ENCODE measurements at regions not wholly inside any gene's neighbourhood (a gene's known extent, or its start where the extent isn't known, plus 50 kb on each side); places are given as distances from the start of the nearest gene placed in this dataset.

DNA sequence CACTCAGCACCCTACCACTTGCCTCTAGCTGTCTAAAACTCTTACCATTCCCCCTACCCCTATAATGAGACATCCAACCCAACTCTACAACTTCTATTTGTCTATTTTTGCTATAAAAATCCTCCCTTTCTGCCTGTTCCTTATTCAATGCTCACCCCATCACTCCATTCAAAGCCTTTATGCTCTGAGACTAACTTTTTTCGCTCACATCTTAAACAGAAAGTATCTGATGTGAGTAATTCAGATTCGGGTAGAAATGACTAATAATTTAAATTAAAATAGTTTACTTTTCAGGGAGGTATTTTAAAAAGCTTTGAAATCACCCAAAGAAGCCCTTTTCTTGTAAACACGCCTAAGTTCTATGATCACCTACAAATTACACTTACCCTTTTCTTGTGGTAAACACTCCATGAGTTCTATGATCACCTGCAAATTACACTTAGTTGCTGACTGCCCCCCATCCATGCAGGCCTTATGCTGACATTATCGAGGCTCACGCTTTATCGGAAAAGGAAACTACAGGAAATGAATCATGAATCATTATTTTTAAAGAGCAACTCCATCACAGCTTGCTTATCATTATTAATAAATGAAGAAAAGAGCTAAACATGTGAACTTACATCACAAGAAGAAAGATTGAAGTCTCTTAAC, 168.7 kb upstream of the PPP1R2C start:
- DNase-seq = no peak

DNA sequence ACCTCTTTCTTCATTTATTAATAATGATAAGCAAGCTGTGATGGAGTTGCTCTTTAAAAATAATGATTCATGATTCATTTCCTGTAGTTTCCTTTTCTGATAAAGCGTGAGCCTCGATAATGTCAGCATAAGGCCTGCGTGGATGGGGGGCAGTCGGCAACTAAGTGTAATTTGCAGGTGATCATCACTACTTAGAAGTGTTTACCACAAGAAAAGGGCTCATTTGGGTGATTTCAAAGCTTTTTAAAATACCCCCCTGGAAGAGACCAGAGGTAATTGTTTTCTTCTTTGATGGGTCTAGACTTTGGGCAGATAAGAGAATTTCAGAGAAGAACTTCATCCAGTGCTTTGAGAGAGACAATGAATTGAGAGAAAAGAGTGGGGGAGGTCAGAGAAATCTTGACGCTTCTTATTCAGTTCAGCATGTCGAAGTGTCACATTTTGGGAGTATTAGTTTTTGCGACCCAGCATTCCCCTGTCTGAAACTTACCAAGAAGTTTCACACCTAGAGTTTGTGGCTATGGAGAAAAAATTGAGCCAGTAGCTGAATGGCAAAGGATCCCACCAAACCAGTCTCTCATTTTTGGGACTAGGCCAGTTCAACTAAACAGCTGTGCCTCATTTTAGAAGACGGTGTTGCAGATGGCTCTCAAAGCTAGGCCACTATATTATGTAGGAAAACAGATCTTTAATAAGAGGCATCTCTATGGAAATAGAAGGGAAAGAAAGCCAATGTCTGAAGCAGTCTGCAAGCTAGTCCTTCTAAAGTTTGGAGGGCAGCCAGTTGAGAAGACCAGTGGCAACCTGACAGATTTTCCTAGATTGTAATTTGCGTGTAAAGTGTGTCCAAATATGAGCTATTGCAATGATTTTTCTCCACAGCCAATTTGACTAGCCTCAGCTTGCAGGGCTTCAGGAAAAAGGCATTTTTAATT, 171.0 kb upstream of the PPP1R2C start:
- peak; percentile 32 for DNase-seq

DNA sequence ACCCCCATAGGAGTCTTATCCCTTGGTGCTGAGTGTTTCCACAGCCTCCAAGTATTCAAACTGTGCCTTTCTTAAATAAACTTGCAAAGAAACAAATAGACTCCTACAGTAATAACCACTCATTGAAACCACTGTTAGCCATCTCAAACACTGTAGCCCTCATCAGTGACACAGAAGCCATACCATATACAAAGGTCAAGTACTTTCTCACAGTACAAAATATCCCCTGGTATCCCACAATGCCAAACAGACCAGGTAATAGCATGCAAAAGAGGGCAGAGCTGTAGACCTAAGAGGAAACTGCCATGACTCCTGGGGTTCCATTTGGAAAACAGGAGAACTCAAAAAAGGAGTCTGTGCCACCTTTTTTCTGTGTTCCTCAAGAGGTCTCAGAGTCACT, 173.8 kb upstream of the PPP1R2C start:
- DNase-seq = no peak

DNA sequence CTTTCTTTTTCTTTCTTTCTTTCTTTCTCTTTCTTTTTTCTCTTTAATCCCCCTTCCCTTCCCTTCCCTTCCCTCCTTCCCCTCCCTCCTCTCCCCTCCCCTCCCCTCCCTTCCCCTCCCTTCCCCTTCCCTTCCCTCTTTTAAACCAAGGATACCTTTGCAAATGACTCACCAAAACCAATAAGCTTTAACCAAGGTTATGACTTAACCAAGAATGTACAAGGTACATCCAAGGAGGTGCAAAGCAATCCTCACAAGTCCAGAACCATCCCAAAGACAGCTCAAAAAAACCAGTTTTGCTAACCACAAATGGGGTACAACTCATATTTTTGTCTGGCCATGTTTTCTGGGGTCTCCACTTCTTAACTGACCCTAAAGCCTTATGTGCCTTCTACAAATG, 174.7 kb upstream of the PPP1R2C start:
- DNase-seq = no peak

DNA sequence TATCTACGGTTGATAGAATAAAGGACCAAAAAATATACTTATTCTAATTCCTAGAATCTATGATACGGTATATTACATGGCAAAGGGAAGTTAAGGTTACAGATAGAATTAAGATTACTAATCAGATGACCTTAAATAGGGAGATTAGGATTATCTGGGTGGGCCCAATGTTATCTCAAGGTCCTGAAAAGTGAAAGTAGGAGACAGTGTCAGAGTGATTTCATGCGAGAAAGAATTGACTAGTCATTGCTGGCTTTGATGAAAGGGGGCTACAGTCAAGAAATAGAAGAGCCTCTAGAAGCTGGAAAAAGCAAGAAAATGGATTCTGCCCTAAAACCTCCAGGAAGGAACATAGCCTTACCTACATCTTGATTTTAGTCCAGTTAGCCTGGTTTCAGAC, 176.9 kb upstream of the PPP1R2C start:
- no peak for DNase-seq

DNA sequence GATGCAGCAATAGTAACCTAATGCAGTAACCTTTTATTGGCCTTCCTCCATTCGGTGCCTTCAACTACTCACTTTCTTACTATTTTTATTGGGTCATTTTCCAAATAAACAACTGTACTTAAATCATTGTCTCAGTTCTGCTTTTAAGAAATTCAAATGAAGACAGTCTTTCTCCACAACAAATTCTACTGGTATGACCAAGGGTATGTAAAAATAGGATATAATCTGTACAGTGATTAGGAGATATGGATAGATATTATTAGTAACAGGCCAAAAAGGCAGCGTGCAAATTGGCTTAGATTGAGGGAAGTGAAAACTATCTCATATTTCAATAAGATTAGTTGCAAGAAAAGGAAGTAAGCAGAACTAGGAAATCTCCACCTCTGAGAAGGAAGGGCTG, 177.4 kb upstream of the PPP1R2C start:
- DNase-seq = no peak

DNA sequence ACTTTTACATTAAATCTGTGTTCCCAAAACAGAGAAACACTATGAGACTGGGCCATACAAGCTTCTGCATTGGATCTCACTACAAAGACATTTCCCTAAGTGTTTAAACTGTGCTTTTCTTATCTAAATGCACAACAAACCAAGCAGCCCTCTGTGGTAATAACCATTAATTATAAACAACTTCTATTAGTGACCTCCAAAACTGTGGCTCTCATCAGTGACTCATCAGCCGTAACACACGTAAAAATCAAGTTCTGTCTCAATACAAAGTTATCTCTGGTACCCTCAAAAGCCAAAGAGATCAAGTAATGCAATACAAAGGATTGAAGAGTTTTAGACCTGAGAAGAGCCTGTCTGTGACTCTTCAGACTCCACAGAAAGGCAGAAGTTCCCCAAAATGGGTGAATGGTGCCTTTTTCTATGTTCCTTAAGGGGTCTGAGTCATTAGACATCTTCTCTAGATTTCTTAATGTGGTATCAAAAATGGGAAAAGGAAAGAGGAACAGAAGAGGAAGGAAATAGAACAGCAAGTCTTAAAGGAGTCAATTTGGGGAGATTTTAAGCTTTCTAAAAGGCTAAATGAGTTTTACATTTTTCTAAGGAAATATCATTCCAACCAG, 189.8 kb upstream of the PPP1R2C start:
- DNase-seq = no peak

DNA sequence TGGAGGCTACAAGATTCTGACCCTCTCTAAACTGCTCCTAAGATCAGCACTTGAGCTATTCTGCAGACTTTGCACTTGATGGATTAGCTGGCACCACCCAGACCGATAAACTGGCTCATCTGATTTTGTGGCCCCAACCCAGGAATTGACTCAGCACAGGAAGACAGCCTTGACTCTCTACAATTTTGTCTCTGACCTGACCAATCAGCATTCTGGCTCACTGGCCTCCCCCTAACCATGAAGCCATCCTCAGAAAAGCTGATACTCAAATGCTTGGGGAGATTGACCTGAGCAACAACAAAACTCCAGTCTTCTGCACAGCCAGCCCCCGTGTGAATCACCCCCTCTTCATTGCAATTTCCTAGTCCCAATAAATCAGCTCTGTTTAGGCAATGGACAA, 195.4 kb upstream of the PPP1R2C start:
- DNase-seq = no peak

DNA sequence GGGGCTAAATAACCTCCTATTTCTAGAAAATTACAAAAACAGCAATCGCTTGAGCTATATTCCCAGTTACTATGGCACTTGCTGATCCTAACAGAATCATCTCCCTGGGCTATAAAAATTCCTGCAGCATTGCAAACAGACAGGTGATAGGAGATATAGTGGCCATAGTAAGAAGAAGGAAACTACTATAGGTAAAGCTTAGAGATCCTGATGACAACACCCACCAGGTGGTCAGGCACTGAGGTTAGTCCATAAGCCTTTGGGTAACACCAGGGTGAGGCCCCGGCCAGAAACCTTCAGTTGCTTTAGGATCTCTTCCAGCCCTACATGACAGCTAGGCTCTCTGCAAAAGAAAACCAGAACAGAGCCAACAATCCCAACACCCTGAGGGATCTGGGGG, 197.9 kb upstream of the PPP1R2C start:
- no peak for DNase-seq

DNA sequence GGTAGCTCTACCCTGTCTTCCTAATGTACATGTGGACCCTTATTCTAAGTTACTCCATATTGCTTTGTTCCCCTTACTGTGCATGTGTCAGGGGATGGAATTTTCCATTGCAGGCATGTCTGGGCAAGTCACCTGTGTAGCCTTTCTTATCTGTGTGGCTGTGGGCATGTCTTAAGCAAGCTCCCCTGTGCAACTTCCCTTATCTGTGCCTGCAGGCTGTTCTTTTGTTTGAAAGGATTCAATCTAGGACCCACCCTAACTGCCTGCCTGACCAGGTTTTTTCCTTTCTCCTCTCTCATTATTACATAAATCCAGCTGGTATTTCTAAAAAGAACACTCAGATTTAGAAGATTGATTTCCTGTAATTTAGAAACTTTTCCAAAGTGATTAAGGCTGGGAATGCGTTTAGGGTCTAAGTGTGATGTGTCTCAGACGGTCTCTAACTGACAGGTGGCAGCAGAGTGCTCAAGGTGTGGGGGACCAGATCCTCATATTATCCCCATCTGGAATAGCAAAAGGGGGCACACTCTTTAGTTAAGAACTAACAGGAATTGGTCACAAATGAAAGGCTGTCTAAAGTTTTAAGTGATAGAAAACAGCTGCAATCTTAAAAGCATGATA, 198.9 kb upstream of the PPP1R2C start:
- DNase-seq = no peak

DNA sequence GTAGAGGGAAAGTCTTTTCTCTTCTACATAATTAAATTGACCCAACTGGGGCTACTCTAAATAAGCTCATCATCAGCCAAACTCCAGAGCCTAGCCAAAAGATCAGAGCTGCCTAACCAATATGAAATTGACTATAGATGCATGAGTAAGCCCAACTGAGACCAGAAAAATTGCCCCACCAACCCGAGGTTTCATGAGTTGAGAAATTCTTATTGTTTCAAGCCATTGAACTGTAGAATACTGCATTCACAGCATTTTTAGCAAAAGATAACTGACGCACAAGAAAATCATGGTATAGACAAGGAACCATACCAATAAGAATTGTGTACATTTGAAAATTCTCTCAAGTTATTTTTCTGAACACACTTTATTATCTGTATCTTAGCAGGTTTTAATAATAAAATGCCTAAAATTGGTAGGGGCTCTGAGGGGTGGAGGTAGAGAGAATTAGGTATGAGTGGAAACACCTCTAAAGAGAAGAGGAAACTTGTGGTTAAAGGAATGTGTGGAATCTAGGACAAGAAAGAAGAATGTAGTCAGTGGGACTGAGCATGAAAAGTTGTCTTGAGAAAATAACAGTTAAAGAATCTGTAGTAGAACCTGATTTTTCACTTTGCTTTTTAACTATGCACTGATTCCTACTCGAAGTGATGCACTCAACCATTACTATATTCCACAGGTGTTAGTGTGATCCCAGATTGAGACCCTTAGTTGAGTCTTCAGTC, 200.9 kb upstream of the PPP1R2C start:
- DNase-seq = no peak

DNA sequence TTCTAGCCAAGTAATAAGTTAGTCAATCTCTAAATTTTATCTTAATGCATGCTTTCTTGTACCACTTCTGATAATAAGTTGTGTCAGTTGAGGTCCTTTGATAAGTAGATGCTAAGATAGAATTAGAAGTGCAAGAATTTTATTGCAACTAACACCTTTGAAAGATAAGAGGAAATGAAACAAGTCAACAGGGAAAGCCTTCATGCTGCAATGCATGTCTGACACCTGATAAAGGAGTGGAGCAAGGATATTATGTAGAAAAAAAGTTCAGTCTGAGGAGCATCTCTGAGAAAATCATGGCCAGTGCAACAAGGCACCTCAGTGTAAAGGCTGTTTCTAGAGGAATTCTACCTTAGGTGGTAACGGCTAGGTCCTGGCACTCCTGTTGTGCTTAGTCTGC, 210.7 kb upstream of the PPP1R2C start:
- DNase-seq = no peak

DNA sequence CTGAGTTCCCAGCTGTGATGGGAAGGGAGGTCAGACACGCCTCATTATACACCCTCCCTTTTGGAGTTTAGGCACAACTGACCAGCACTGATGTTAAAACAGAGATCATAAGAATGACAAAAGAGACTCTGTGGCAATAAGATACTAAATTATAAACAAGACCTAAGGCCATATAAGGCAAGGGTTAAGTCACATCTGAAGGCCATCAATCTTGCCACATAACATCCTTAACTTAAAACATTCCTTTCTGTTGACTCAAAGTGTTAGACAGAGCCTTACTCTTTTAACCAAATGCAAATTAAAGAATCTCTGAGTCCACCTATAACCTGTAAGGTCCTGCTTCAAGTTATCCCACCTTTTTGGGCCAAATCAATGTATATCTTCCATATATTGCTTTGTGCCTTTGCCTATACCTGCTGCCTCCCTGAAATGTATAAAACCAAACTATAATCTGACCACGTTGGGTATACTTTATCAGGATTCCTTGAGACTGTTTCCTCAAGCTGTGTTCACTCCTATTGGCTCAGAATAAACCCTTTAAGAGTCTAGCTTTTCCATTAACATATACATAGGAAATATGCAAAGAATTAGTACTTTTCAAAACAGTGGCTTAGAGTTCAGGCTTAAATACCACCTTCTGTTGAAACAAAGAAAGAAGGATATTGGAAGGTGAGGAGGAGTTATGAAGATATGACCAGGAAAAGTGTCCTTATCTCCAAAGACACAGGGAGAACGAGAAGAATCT, 214.4 kb upstream of the PPP1R2C start:
- DNase-seq = no peak

DNA sequence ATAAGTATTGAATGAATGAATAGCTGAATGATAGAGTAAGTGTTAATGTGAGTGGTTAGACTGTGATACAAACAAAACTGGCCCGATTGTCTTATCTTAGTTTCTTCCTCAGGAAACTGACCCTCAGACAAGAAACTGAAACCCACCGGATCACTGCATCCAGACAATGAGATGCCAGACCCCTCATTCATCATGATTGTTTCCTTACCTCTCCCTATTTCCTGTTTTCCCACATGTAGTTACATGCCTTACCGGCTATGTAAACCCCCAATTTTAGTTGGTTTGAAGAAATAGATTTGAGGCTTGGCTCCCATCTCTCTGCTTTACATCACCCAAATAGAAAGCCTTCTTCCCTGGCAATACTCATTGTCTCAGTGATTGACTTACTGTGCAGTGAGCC, 218.9 kb upstream of the PPP1R2C start:
- no peak for DNase-seq

DNA sequence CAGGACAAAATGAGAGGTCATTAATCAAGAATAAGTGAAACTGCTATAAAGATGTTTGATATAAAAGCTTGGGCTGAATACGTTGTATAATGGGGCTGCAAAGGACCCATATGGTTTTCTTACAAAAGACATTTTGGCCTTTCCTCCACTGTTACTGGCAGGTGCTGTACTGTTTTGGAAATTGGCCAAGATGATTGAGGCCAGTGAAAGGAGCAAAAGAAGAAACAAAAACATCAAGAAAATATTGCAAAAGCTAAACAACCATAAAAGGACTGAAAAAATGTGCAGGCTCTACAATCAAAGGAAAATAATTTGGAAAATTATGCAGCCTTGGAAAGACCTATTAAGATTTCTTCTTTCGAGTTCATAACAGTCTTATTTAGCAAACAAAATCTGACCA, 222.2 kb upstream of the PPP1R2C start:
- no peak for DNase-seq

DNA sequence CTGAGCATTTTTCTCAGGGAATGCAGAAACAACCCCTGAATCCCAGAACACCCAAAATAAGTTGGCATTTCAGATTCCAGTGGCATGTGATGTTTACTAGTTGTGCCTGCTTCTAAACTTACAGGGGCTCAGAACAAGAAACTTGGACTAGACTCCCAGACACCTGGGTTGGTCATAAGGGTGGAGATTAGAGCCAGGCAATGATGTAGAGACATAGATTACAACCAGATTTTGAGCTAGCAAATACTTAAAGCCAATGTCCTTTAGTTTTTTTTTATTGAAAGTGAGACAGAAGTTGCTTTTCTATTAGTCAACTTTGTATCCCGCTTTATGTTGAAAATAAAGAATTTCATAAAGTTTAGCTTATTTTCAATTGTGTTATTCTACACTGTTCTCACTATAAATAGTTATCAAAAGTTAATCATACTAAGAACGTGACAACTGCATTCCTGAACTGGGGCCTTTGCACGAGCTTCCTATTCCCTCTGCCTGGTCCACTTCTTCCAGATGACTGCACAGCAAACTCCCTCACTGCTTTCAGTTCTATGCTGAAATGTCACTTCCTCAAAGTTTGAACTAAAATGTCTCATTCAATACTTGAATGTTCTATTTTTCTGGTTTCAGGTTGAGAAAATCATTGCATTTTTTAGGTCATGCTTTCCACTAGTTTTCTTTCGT, 224.7 kb upstream of the PPP1R2C start:
- no peak for DNase-seq

DNA sequence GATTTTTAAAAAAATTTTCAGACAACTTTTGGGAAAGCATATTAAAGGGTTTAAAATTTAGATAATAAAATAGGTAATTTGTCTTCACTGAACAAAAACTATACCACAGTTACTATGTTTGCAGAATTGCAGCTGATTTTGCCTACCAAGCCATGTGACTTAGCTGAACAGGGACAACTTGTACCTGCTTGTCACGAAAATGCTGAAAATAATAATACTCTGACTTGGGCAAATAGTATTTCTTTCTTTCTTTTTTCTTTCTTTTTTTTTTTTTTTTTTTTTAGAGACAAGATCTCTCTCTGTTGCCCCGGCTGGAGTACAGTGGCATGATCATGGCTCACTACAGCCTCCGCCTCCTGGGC, 225.2 kb upstream of the PPP1R2C start:
- DNase-seq = no peak

DNA sequence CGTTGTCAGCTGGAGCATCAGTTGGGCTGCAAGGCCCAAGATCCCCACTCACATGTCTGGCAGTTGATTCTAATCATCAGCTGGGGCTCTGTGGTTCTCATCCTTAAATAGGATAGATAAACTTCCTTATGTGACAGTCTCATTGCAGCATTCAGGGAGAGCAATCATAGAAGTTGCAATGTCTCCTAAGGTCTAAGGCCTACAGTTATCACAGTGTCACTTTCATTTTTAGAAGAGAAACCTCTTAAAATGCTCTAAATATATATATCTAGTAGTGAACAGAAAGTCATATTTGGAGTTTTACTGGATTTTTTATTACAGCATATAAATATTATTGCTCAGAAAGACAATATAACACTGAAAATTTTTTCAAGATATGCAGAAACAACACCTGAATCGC, 226.0 kb upstream of the PPP1R2C start:
- DNase-seq = no peak

DNA sequence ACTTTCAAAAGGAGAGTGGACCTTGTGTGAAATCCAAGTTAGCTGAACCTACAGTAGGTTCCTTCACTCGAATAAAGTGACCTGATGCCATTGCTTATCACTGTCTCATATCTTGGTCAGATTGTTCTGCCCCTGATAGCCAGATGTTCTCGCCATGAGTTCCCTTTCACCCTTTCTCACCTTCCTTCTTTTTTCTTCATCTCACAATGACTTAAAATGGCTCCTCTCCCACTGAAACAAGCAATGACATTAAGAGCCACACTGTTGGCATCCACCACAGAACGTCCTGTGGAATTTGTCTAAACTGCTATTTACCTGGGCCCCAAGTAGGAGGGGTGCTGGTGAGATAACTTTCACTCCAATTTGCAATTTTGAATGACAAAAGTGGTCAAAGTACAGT, 227.6 kb upstream of the PPP1R2C start:
- no peak for DNase-seq

DNA sequence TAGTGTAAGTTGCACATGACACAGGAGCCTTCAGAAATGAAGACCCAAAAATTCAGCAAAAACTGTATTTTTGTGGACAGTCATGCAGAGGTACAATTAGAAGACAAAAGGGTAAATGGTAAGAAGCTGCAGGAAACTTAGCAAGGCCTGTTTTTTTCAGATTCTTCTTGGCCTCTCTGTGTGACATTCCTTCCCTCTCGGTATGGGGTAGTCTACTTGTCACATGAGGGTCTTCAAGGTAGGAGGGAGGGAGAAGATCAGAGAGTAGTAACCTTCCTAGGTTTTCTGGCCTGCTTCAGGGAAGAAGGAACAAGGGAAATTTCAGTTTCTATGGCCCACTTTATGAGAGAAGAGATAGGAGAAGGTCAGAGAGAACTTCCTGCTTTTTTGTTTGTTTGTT, 230.4 kb upstream of the PPP1R2C start:
- no peak for DNase-seq

DNA sequence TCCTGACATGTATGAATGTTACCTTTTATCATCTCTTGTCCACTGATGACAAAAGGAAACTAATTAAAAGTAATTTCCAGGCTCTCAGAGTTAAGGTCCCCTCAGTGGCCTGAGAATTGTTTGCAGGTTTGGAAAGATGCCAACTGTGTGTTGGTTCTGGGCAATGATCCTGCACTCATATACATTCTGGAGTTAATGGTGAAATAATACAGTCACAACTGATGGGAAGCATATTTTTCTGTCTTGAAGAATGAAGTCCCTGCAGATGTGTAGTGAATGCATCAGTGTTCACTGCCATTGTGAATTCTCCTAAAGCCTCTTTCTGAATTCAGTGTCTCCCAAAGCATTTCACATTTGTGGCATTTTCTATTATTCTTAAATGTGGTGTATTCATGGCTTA, 238.1 kb upstream of the PPP1R2C start:
- no peak for DNase-seq

DNA sequence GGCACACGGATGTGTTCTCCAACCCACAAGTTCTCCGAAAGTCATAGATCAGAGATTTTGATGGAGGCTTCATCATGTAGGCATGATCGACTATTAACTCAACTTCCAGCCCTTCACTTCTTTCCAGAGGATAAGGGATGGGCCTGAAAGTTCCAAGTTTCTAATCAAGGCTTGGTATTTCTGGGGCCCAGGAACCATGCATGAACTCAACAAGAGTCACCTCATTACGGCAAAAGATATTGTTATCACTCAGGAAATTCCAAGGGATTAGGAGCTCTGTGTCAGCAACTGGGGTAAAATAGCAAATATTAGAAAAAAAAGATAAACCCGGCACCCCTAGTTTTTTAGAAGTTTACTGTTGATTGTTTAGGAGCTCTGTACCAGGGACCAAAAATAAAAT, 240.1 kb upstream of the PPP1R2C start:
- DNase-seq = no peak

All from stimulated activated naive CD4-positive, alpha-beta T cell treated with Interleukin-2 at 50 U/mL for 16 hours (primary cell).